ENCODE measurements at regions not wholly inside any gene's neighbourhood (a gene's known extent, or its start where the extent isn't known, plus 50 kb on each side); places are given as distances from the start of the nearest gene placed in this dataset.

DNA sequence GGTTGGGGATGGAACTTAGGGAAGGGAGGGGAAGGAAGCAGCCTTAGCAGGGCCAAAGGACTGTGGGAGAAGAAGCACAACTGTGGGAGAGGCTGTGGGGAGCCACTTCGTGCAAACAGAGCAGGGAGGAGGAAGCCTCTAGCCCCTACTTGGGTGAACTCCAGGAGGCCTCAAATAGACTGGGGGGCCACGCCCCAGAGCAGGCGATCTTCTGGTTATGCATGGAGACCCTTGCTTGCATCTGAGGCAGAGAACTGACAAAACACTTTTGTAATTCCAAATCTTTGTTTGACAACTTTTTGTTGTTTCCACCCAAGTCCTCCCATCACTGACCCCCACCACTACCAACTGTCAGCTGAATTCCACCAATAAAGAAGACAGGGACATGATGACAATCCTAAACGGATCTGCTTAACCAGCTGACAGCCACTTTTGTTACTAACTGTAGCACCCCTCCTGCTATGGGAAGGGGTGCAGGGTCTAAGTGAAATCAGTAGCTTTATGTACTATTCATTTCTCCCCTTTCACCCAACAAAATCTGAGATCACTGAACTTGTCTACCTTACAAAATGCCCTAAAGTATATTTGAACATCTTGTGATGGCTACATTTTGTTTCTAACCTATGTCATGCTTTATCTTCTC, 80.5 kb upstream of the CPO start:
- intact Hi-C loops (cut with micrococcal nuclease) (no loop called here), in situ Hi-C loops (cut with MboI; ENCODE audit: low sequenced_read_pairs) (no loop called here), dilution Hi-C loops (cut with HindIII; ENCODE audit: low sequenced_read_pairs, unreplicated experiment) (no loop called here)
- H2BK20ac ChIP-seq (ENCODE audit: low read depth, low read length): no peak overlapping the region
- H2BK5ac ChIP-seq (ENCODE audit: low read depth, low read length, poor library complexity, severe bottlenecking): no peak overlapping the region
- H3K4me1 ChIP-seq (ENCODE audit: control insufficient read depth, insufficient read depth, low read length): no peaks in the 10 kb centered on the region
- H3K4me2 ChIP-seq (ENCODE audit: low read depth, low read length): no peak overlapping the region
- DNase-seq: no peak
- H2AFZ ChIP-seq (replicated peaks; ENCODE audit: low read length, poor library complexity): no peak overlapping the region
- no peak overlapping the region for H2BK120ac ChIP-seq (ENCODE audit: low read depth, low read length)
- no peaks in the 10 kb centered on the region for H3K27me3 ChIP-seq (ENCODE audit: control insufficient read depth, insufficient read depth, low read length)
- H3K9me1 ChIP-seq (ENCODE audit: insufficient read depth, low read length): no peaks in the 10 kb centered on the region
- no peaks in the 10 kb centered on the region for H4K20me1 ChIP-seq (ENCODE audit: insufficient read depth, low read length)
- no peak overlapping the region for H3K18ac ChIP-seq (ENCODE audit: low read depth, low read length)
- H3K4me3 ChIP-seq (ENCODE audit: insufficient read depth, low read depth, low read length): no peak overlapping the region
- no peak overlapping the region for H4K5ac ChIP-seq (ENCODE audit: low read depth, low read length)
- no peak overlapping the region for H3K56ac ChIP-seq (ENCODE audit: extremely low read depth, insufficient read depth, low read length)
- no TSS peak for BruUV-seq (replicated peaks)
- no peak overlapping the region for H3K27ac ChIP-seq (ENCODE audit: insufficient read depth, low read length)
- POLR2A ChIA-PET (ENCODE audit: unreplicated experiment): no interaction called here
- WGBS, 2 experiments (ENCODE audit: extremely low coverage in 2 of 2, insufficient read length in 1 of 2): 22% methylated on average over 3 of the region's 4 CpGs; no CpG with 5 or more reads in 1 of the 2 experiments
- H2AK5ac ChIP-seq (ENCODE audit: low read depth, low read length): no peak overlapping the region
- no peak overlapping the region for H3K23ac ChIP-seq (ENCODE audit: low read depth, low read length)
- H3K4ac ChIP-seq (ENCODE audit: low read depth, low read length): no peak overlapping the region
- CTCF ChIA-PET: interaction anchor here (0.8 kb wide), 1 partner anchor 76 kb away, joined by 4 read pairs; no protein-coding TSS in a partner anchor
- TF ChIP-seq BHLHE40 (IDR thresholded peaks at IDR 0.05; ENCODE audit: low read depth, low read length) (no peak), POLR2A (IDR thresholded peaks at IDR 0.05; ENCODE audit: low read depth, low read length) (no peak), MXI1 (IDR thresholded peaks at IDR 0.05; ENCODE audit: borderline replicate concordance, low read depth, low read length) (no peak), CEBPB (IDR thresholded peaks at IDR 0.05; ENCODE audit: low read depth, low read length) (no peak), NFE2L2 (IDR thresholded peaks at IDR 0.05; ENCODE audit: low read depth, low read length) (no peak)
- no peak overlapping the region for H3K14ac ChIP-seq (replicated peaks; ENCODE audit: low read depth, low read length)
- no peak overlapping the region for H3K9ac ChIP-seq (ENCODE audit: low read depth, low read length)
- no peaks in the 10 kb centered on the region for H3K9me3 ChIP-seq (ENCODE audit: control insufficient read depth, insufficient read depth, low read length)
- no peak overlapping the region for H2AK9ac ChIP-seq (replicated peaks; ENCODE audit: low read depth, low read length, poor library complexity)
- H4K8ac ChIP-seq (ENCODE audit: low read depth in 2 of 2, low read length in 2 of 2): no peak overlapping the region
- H2BK15ac ChIP-seq (ENCODE audit: low read depth, low read length): no peak overlapping the region
- no peak overlapping the region for H4K91ac ChIP-seq (ENCODE audit: insufficient read depth, low read depth, low read length)
- no peaks in the 10 kb centered on the region for H3K79me1 ChIP-seq (ENCODE audit: low read depth in 1 of 2, low read length in 2 of 2)
- H3K36me3 ChIP-seq (ENCODE audit: control insufficient read depth, insufficient read depth, low read length): no peaks in the 10 kb centered on the region
- ATAC-seq (ENCODE audit: low read depth): no peak
